ENCODE measurements at regions not wholly inside any gene's neighbourhood (a gene's known extent, or its start where the extent isn't known, plus 50 kb on each side); places are given as distances from the start of the nearest gene placed in this dataset.

DNA sequence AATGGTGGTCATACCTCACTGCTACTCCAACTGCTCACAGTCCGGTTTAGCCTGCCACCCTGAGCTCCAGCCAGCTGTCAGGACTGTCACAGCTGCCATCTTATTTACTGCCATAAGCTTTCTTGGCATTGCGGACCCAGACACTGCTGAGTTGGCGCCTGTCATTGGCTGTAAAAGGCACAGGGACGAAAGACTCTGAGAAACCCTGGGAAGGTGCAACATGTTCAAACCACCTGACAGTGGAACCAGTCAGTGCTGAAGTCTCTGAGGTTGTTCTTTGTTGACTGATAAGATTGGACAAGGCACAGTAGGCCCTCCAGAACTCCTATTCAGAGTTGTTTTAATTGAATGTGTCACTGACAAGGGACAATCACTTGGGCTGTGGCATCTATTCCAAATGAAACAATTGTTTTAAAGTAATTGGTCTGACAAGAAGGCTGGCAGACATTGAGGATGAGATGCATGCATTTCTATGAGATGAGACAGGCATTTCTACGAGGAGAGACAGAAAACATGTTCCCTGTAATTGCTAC is 927.8 kb downstream of the STPG2 start:
- TF ChIP-seq CTCF (IDR thresholded peaks at IDR 0.05), result no peak
- Histone ChIP-seq H3K27ac (no peak overlapping the region), H3K4me3 (no peak overlapping the region)
- no peak for DNase-seq (ENCODE audit: low spot score)

- H3K27ac ChIP-seq, result no peak overlapping the region
- H3K4me3 ChIP-seq, result no peak overlapping the region
- no peak for DNase-seq (ENCODE audit: low spot score)
- no peak for TF ChIP-seq CTCF (IDR thresholded peaks at IDR 0.05)
Observed at GRCh38 chr4:97216046-97216445, 927.2 kb downstream of the STPG2 start.

GRCh38 chr4:97235521-97235920 is 907.8 kb downstream of the STPG2 start:
- DNase-seq (ENCODE audit: low spot score), result no peak
- Histone ChIP-seq H3K27ac (no peak overlapping the region), H3K4me3 (no peak overlapping the region)
- TF ChIP-seq CTCF (IDR thresholded peaks at IDR 0.05), result no peak

- DNase-seq (ENCODE audit: low spot score), result no peak
- no peak for TF ChIP-seq CTCF (IDR thresholded peaks at IDR 0.05)
- H3K27ac ChIP-seq, result no peak overlapping the region
- H3K4me3 ChIP-seq, result no peak overlapping the region
Observed at GRCh38 chr4:97238956-97239666, 904.2 kb downstream of the STPG2 start.

DNA sequence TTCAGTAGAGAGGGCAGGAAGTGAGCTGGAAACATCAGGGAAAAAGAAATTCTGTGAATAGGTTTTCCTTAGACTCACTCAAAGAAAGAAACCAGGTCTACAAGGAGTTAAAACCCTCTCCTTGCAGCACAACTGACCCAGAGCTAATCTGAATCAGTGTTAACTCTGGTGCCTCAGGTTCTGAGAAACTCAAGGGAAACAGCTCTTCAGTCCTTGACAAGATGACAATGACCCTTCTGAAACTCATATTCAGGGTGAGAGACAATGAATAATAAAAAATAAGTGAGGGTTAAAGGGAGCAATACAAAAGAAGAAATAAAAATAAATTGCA is 903.6 kb downstream of the STPG2 start:
- TF ChIP-seq CTCF (IDR thresholded peaks at IDR 0.05), result no peak
- H3K4me3 ChIP-seq, result no peak overlapping the region
- no peak for DNase-seq (ENCODE audit: low spot score)
- no peak overlapping the region for H3K27ac ChIP-seq

DNA sequence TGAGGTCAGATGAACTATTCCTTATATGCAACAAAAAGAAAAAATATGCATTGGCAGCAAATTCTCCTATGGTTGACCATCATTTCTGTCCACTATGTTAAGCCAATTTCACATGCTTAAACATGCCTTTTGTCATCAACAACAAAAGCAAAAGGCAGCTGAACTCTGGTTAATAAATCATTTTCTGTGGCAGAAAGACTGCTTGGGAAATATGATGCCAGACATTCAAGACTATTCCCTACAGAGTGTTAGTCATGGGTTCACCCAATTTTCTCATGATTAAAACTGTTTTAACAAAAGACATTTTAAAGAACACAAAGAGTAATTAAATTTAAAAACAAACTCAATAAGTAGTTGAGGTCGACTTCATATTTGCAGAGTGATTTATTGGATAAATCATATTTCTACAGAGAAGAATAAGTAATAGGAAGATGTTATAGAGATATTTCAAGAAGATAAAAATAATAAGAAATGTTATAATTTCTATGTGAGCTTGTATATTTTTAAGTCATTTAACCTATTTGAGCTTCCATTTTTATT is 890.6 kb downstream of the STPG2 start:
- Histone ChIP-seq H3K27ac (no peak overlapping the region), H3K4me3 (no peak overlapping the region)
- no peak for DNase-seq (ENCODE audit: low spot score)
- TF ChIP-seq CTCF (IDR thresholded peaks at IDR 0.05), result no peak

DNA sequence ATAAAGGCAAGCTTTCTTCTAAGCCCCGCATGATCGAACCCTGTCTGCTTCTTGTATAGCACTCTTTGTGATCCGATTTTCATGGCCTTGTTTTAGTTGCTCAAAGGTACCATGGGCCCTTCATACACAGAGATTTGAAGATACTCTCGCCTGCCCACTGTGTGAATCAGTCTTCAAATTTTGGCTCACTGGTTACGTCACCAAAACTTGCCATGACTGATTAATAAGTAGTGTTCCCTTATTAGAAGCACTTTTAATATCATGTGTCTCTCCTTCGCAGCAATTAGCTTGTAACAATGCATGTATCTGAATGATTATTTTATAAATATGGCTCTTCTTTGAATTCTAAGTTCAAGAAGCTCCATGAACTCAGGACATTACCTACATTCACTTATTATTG is 880.5 kb downstream of the STPG2 start:
- Histone ChIP-seq H3K27ac (no peak overlapping the region), H3K4me3 (no peak overlapping the region)
- TF ChIP-seq CTCF (IDR thresholded peaks at IDR 0.05), result no peak
- no peak for DNase-seq (ENCODE audit: low spot score)

Measured in coronary artery (tissue), 2 donors.